Neutrophil (primary cell): ENCODE measurements at regions not wholly inside any gene's neighbourhood (a gene's known extent, or its start where the extent isn't known, plus 50 kb on each side); places are given as distances from the start of the nearest gene placed in this dataset.

Experiments used
- H3K27ac ChIP-seq: fragments of 200-600 bp; sonication (generic); 2 replicates; pipeline ENCODE4 v1.5.1; 2016; ENCODE audit warnings: mild to moderate bottlenecking, moderate library complexity
- H3K27me3 ChIP-seq: fragments of 200-600 bp; sonication (generic); 2 replicates; pipeline ENCODE4 v1.6.0; 2016; ENCODE audit warnings: mild to moderate bottlenecking
- H3K36me3 ChIP-seq: fragments of 200-600 bp; sonication (generic); 2 replicates; pipeline ENCODE4 v1.5.1; 2017
- H3K4me1 ChIP-seq, 2 experiments: fragments of 200-600 bp in 1 of 2; sonication (generic) in 1 of 2; 1 replicate in 1 of 2; 2 replicates in 1 of 2; pipeline versions ENCODE4 v1.5.1 to v1.6.1; 2013 to 2016; ENCODE audit warnings: low read depth in 1 of 2, low read length in 1 of 2, mild to moderate bottlenecking in 1 of 2, moderate library complexity in 1 of 2; ENCODE audit not compliant: control insufficient read depth in 1 of 2, insufficient read depth in 1 of 2
- H3K4me3 ChIP-seq, 2 experiments: fragments of 200-600 bp in 1 of 2; sonication (generic) in 1 of 2; 1 replicate in 1 of 2; 2 replicates in 1 of 2; pipeline ENCODE4 v1.5.1; 2013 to 2016; ENCODE audit warnings: low read depth in 1 of 2, low read length in 1 of 2, mild to moderate bottlenecking in 1 of 2, moderate library complexity in 1 of 2
- H3K9me3 ChIP-seq: fragments of 200-600 bp; sonication (generic); 2 replicates; pipeline ENCODE4 v1.5.1; 2016
- CTCF ChIP-seq: fragments of 200-600 bp; sonication (generic); IDR thresholded peaks from 2 replicates; pipeline ENCODE4 v1.5.1; 2016; ENCODE audit warnings: antibody characterized with exemption

DNA sequence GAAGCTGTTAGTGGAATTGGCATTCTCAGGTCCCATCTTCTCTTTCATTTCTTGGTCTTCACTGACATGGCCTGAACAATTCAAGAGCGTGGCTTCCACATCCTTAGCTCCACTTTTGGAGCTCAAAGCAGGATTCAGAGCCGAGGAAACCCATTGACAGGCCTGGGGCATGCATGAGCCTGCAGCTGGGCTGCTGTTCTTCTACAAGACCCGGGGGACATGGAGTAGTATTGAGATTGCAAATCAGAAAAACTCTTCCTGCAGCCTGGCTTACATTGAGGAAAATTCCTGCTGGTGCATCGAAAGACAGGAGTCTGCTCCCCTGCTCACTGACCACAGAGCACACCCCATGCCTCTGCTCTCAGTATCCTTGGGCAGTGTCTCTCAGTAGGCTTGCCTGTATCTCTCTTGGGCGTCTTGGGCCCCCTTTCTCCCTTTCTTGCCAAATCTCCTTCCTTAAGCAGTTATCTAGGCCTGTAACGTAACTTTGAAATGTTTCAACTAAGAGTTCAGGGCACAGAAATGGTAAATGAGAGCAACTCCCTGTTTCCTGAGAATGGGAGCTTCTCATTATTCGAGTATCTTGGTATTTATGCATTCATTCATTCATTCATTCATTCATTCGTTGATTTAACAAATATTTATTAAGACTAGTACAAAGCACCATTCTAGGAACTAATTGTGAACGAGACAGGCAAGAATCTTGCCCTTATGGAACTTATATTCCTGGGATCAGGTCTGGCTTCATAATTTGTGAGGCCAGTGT, 603.6 kb upstream of the CLINT1 start:
- peak overlapping the region; percentile 83 for H3K27ac ChIP-seq
- no peak for TF ChIP-seq CTCF

DNA sequence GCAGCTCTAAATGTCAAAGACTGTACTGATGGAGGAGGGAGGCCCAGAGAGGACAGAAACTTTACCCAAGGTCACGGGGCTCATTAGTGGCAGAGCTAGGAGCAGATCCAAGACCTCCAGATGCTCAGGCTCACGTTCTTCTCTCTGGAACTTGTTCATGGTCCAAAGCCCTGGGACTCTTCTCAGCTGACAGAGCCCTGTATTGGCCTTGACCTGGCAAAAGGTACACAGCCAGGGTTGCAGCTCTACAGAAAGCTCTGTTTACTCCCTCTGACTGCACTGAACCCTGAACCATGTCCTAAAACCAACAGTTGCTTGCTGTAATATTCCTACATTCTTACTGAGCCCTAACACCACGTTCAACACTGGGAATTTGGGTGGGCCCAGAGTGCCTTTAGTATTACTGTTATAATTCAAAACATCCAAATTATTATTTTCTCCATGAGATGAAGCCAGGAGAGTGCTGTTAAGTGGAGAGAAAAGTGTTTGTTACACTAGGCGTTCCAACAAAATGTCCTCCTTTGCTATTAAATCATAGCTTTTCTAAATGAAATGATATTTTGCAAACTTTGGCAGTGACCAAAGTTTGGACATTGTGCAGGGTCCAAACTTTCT, 602.4 kb upstream of the CLINT1 start:
- peaks cover 38 to 42% of the 10 kb centered on the region in 2 experiments for H3K4me1 ChIP-seq
- H3K9me3 ChIP-seq: no peaks in the 10 kb centered on the region
- TF ChIP-seq CTCF: no peak
- H3K4me3 ChIP-seq: no peak overlapping the region
- H3K36me3 ChIP-seq: no peaks in the 10 kb centered on the region
- H3K27me3 ChIP-seq: no peaks in the 10 kb centered on the region
- H3K27ac ChIP-seq: no peak overlapping the region

More for the DNA sequence above, 603.6 kb upstream of the CLINT1 start:
- H3K36me3 ChIP-seq: no peaks in the 10 kb centered on the region
- H3K27me3 ChIP-seq: no peaks in the 10 kb centered on the region
- peaks cover 49 to 52% of the 10 kb centered on the region in 2 experiments for H3K4me1 ChIP-seq
- H3K4me3 ChIP-seq: no peak overlapping the region
- H3K9me3 ChIP-seq: no peaks in the 10 kb centered on the region

GRCh38 chr5:158458086-158458485, 599.1 kb upstream of the CLINT1 start:
- H3K27ac ChIP-seq: no peak overlapping the region
- H3K9me3 ChIP-seq: no peaks in the 10 kb centered on the region
- TF ChIP-seq CTCF: no peak
- no peak overlapping the region for H3K4me3 ChIP-seq
- no peaks in the 10 kb centered on the region for H3K36me3 ChIP-seq
- no peaks in the 10 kb centered on the region for H3K27me3 ChIP-seq
- H3K4me1 ChIP-seq: peaks cover 5 to 9% of the 10 kb centered on the region in 2 experiments

GRCh38 chr5:158456756-158457155, 597.8 kb upstream of the CLINT1 start:
- no peaks in the 10 kb centered on the region for H3K9me3 ChIP-seq

DNA sequence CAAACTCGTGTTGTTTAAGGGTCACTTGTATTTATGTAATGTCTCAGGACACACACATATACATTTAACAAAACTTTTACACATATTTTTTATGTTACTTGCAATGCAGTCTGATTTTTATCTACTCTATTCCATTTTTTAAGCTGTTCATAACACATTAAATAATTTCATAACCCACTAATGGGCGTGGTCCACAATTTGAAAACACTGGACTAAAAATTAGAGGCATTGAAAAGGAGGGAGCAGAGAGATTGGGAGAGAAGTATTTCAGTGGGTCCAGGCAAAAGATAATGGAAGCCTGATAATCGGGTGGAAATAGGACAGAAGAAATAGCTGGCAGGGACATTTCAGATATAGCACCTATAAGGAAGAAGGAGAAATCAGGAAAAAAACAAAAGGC, 597.3 kb upstream of the CLINT1 start:
- no peaks in the 10 kb centered on the region for H3K27me3 ChIP-seq
- no peaks in the 10 kb centered on the region for H3K4me1 ChIP-seq
- H3K36me3 ChIP-seq: no peaks in the 10 kb centered on the region
- no peak overlapping the region for H3K4me3 ChIP-seq
- TF ChIP-seq CTCF: no peak
- no peaks in the 10 kb centered on the region for H3K9me3 ChIP-seq
- no peak overlapping the region for H3K27ac ChIP-seq

More at GRCh38 chr5:158456756-158457155, 597.8 kb upstream of the CLINT1 start:
- TF ChIP-seq CTCF: no peak
- H3K27ac ChIP-seq: no peak overlapping the region
- H3K36me3 ChIP-seq: no peaks in the 10 kb centered on the region
- H3K27me3 ChIP-seq: no peaks in the 10 kb centered on the region
- H3K4me1 ChIP-seq: no peaks in the 10 kb centered on the region
- H3K4me3 ChIP-seq: no peak overlapping the region
